ENCODE measurements at regions not wholly inside any gene's neighbourhood (a gene's known extent, or its start where the extent isn't known, plus 50 kb on each side); places are given as distances from the start of the nearest gene placed in this dataset.

- TF ChIP-seq ZNF274 (IDR thresholded peaks at IDR 0.05; ENCODE audit: low read depth, low read length) = no peak
Measured at GRCh38 chr10:2974083-2974482, 93.3 kb upstream of the PFKP start.

GRCh38 chr10:2972810-2973209 lies 94.5 kb upstream of the PFKP start:
- no peak for TF ChIP-seq ZNF274 (IDR thresholded peaks at IDR 0.05; ENCODE audit: low read depth, low read length)
- H3K4me3 ChIP-seq (ENCODE audit: low read length) = no peak overlapping the region

More at GRCh38 chr10:2974083-2974482, 93.3 kb upstream of the PFKP start:
- H3K4me3 ChIP-seq (ENCODE audit: low read length) = no peak overlapping the region

DNA sequence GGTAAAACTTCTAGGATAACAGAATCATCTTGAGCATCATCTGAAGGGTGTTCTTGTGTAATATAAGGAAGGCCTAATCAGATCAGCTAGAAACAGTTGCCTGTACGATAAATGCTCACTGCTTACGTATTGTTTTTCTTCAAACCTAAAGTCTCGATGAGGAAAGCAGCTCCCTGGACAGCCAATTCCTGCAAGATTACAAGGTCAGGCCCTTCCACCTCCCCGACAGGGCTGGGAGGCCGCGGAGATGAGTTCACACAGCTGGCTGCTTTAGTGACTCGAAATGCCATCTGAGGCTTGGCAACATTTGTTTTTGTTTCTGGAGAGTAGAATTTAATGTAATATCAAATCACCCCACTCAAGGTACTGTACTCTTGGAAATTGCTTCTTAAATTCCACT lies 95.1 kb upstream of the PFKP start:
- no peak overlapping the region for H3K4me3 ChIP-seq (ENCODE audit: low read length)
- TF ChIP-seq ZNF274 (IDR thresholded peaks at IDR 0.05; ENCODE audit: low read depth, low read length) = no peak

DNA sequence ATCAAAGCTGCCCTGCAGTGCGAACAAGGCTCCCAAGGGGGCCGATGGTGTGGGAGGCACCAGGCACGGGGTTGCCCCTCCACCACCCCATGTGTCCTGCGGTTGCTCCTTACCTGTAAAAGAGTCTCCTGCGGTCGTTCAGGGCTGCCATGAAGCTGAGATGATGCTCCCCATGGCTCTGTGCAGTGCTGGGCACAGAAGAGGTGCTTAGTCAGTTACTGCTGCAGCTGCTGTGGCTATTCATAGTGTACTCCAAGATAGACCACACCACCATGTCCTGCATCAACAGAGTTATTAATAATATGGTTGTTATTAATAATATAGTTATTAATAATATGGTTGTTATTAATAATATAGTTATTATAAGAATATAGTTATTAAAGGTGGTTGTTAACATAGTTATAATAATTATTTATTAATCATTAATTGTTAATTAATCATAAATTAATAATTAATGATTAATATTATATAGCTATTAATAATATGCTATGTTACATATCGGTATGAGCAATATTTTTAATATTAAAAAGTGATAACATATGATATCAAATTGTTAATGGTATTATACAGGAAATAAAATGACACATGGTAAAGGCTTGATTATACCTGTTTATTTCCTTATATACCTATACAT lies 97.0 kb upstream of the PFKP start:
- no peak for TF ChIP-seq ZNF274 (IDR thresholded peaks at IDR 0.05; ENCODE audit: low read depth, low read length)
- no peak overlapping the region for H3K4me3 ChIP-seq (ENCODE audit: low read length)

DNA sequence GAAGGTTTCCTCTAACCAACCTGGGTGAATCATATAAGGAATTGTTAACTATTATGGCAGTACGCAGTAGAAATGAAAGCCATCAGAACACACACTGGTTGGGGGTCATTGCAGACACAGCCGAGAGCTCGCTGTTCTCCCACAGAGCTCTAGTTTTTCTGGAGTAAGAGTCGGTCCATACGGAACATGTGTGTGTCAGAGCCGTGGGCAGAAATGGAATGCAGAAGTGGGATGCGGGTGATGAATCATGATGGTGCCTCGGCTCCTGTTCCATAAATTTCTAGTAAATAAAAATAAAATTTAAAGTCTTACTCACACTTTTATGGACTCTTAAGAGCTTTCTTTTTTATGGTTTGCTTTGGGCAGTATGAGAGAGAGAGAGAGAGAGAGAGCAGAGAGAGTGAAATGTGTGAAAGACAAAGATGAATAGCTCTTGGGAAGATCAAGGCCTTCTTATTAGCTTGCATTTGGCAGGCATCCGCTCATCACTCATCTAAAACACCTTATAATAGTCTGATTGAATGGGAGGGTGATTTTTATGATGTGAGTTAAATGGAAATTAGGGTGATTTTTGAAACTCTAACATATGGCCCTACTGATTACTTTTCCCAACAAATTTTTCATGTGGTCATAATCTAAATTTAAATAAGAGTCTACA lies 98.8 kb upstream of the PFKP start:
- TF ChIP-seq ZNF274 (IDR thresholded peaks at IDR 0.05; ENCODE audit: low read depth, low read length) = no peak
- H3K4me3 ChIP-seq (ENCODE audit: low read length) = no peak overlapping the region

GRCh38 chr10:2966134-2966533 lies 101.2 kb upstream of the PFKP start:
- no peak for TF ChIP-seq ZNF274 (IDR thresholded peaks at IDR 0.05; ENCODE audit: low read depth, low read length)
- H3K4me3 ChIP-seq (ENCODE audit: low read length) = no peak overlapping the region

DNA sequence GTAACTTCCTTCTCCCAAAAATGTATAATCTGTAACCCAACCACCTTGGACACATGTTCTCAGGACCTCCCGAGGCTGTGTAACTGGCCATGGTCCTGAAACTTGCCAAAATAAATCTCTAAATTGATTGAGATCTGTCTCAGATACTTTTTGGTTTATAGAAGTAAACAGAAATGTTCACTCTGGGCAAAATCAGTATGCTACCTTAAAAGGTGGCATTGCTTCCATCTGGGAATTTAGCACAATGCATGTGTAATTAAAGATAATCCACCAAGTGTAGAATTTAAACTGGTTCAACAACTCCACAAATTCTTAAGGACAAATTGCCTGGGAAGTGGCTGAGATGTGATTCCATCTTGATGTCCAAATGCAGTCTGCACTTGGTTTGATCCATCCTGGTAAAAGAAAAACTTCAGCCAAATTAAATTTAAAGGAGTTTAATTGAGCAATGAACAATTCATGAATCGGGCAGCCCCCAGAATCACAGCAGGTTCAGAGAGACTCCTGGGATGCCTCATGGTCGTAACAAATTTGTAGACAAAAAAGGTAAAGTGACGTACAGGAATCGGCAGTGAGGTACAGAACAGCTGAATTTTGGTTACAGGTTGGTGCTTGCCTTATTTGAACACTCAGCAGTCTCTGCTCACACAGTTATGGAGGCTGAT lies 102.6 kb upstream of the PFKP start:
- TF ChIP-seq ZNF274 (IDR thresholded peaks at IDR 0.05; ENCODE audit: low read depth, low read length) = no peak
- H3K4me3 ChIP-seq (ENCODE audit: low read length) = no peak overlapping the region

GRCh38 chr10:2963889-2964631 lies 103.3 kb upstream of the PFKP start:
- TF ChIP-seq ZNF274 (IDR thresholded peaks at IDR 0.05; ENCODE audit: low read depth, low read length) = no peak
- H3K4me3 ChIP-seq (ENCODE audit: low read length) = no peak overlapping the region

DNA sequence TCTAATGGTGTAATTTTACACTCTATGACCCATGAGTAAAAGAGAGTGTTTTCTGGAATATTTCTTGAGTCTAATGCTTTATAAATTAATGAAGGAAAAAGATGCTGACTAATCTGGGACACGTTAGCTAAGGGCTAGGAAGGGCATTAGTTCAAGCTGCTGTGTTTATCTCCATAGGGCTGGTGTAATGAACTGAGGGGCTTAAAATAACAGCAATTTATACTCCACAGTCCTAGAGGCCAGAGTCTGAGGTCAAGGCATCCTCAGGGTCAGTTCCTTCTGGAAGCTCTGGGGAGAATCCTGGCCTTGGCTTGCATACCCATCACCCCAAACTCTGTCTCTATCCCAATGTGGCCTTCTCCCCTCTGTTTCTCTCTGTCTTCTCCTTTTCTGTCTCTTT lies 105.2 kb upstream of the PFKP start:
- TF ChIP-seq ZNF274 (IDR thresholded peaks at IDR 0.05; ENCODE audit: low read depth, low read length) = no peak
- H3K4me3 ChIP-seq (ENCODE audit: low read length) = no peak overlapping the region

DNA sequence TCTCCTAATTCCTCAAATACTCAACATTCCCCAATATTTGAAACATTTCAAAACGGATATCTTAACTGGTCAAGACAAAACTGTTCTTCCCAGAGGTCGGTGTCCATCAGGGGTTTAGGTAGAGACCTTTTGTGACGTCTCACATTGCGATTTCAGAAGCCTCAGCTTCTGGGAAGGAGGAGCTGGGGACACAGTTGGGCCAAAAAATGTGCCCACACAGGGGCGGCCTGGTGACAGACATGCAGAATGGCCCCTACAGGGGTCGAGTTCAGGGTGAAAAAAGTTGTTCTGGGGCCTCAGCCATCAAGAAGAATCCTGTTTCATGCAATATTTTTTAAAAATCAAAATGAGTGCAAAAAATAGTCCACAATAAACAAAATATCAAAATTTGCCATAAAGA lies 108.7 kb upstream of the PFKP start:
- no peak for TF ChIP-seq ZNF274 (IDR thresholded peaks at IDR 0.05; ENCODE audit: low read depth, low read length)
- no peak overlapping the region for H3K4me3 ChIP-seq (ENCODE audit: low read length)

GRCh38 chr10:2957785-2958184 lies 109.6 kb upstream of the PFKP start:
- no peak for TF ChIP-seq ZNF274 (IDR thresholded peaks at IDR 0.05; ENCODE audit: low read depth, low read length)
- no peak overlapping the region for H3K4me3 ChIP-seq (ENCODE audit: low read length)

- H3K4me3 ChIP-seq (ENCODE audit: low read length) = no peak overlapping the region
- TF ChIP-seq ZNF274 (IDR thresholded peaks at IDR 0.05; ENCODE audit: low read depth, low read length) = no peak
Measured at GRCh38 chr10:2955064-2955463, 112.3 kb upstream of the PFKP start.

DNA sequence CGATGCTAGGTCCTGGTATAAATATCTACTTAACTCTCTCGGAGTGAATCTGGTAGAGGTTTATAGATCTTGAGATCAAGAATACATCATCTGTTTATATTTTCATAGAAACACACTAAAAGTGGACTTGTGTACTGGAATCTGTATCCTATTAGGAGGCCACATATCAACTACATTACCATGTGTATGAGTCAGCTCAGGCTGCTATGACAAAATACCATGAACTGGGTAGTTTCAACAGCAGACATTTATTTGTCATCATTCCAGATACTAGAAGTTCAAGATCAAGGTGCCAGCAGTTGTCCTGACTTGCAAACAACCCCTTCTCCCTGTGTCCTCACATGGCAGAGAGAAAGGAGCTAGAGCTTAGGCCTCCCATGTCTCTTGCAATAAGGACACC lies 113.9 kb upstream of the PFKP start:
- no peak for TF ChIP-seq ZNF274 (IDR thresholded peaks at IDR 0.05; ENCODE audit: low read depth, low read length)
- H3K4me3 ChIP-seq (ENCODE audit: low read length) = no peak overlapping the region

- no peak overlapping the region for H3K4me3 ChIP-seq (ENCODE audit: low read length)
- TF ChIP-seq ZNF274 (IDR thresholded peaks at IDR 0.05; ENCODE audit: low read depth, low read length) = no peak
Measured at GRCh38 chr10:2951235-2951835, 116.0 kb upstream of the PFKP start.

Data from GM08714 (cell line).